Keratinocyte (primary cell): ENCODE measurements at regions not wholly inside any gene's neighbourhood (a gene's known extent, or its start where the extent isn't known, plus 50 kb on each side); places are given as distances from the start of the nearest gene placed in this dataset.

Experiments used
- DNase-seq: peaks from one replicate; pipeline ENCODE4 v3.0.0-alpha.2; 2011; ENCODE audit warnings: low read depth, missing footprints, low spot score
- FAIRE-seq: peaks from 2 replicates; lab custom pipeline; 2011; peaks lifted over from hg19 to GRCh38; lab: Jason Lieb, UNC
- H2AFZ ChIP-seq: 2 replicates; pipeline ENCODE4 v1.6.0; 2012; ENCODE audit warnings: low read length, control low read depth, inconsistent platforms; ENCODE audit not compliant: control insufficient read depth
- H3K27ac ChIP-seq: 2 replicates; pipeline ENCODE4 v1.5.1; 2011; ENCODE audit warnings: low read length; ENCODE audit not compliant: control insufficient read depth, insufficient read depth
- H3K27me3 ChIP-seq: 3 replicates; pipeline ENCODE4 v1.6.0; 2011; ENCODE audit warnings: low read length; ENCODE audit not compliant: control insufficient read depth, insufficient read depth; ENCODE audit errors: extremely low read depth
- H3K36me3 ChIP-seq, 2 experiments: 2 replicates in 1 of 2; 3 replicates in 1 of 2; pipeline ENCODE4 v1.5.1; 2011; ENCODE audit warnings: low read length in 2 of 2, mild to moderate bottlenecking in 1 of 2; ENCODE audit not compliant: control insufficient read depth in 2 of 2, insufficient read depth in 2 of 2; ENCODE audit errors: extremely low read depth in 1 of 2
- H3K4me1 ChIP-seq: 3 replicates; pipeline ENCODE4 v1.5.1; 2011; ENCODE audit warnings: low read length; ENCODE audit not compliant: control insufficient read depth, insufficient read depth; ENCODE audit errors: extremely low read depth
- H3K4me2 ChIP-seq: 3 replicates; pipeline ENCODE4 v1.6.0; 2011; ENCODE audit warnings: low read depth, low read length; ENCODE audit not compliant: control insufficient read depth, insufficient read depth; ENCODE audit errors: extremely low read depth
- H3K4me3 ChIP-seq, 3 experiments: fragments of 200-600 bp in 1 of 3; sonication (generic) in 1 of 3; 2 replicates in 2 of 3; 3 replicates in 1 of 3; pipeline ENCODE4 v1.5.1; 2011 to 2016; ENCODE audit warnings: low read length in 3 of 3, mild to moderate bottlenecking in 3 of 3, control low read depth in 2 of 3, inconsistent platforms in 1 of 3, low read depth in 1 of 3, mixed read lengths in 1 of 3, mixed run types in 1 of 3, moderate library complexity in 1 of 3; ENCODE audit not compliant: control insufficient read depth in 2 of 3, insufficient read depth in 2 of 3; ENCODE audit errors: extremely low read depth in 1 of 3
- H3K79me2 ChIP-seq: 2 replicates; pipeline ENCODE4 v1.6.0; 2012; ENCODE audit warnings: low read length; ENCODE audit not compliant: control insufficient read depth, insufficient read depth
- H3K9ac ChIP-seq: 3 replicates; pipeline ENCODE4 v1.6.0; 2011; ENCODE audit warnings: low read length; ENCODE audit not compliant: control insufficient read depth, insufficient read depth; ENCODE audit errors: extremely low read depth
- H3K9me1 ChIP-seq: 3 replicates; pipeline ENCODE4 v1.6.0; 2011; ENCODE audit warnings: low read length; ENCODE audit not compliant: control insufficient read depth, insufficient read depth; ENCODE audit errors: extremely low read depth
- H3K9me3 ChIP-seq: 2 replicates; pipeline ENCODE4 v1.5.1; 2012; ENCODE audit warnings: low read depth, low read length; ENCODE audit not compliant: control insufficient read depth
- H4K20me1 ChIP-seq: 3 replicates; pipeline ENCODE4 v1.6.0; 2011; ENCODE audit warnings: low read length; ENCODE audit not compliant: control insufficient read depth, insufficient read depth; ENCODE audit errors: extremely low read depth
- EZH2 ChIP-seq: IDR thresholded peaks from one replicate; pipeline ENCODE4 v1.6.1; 2012; ENCODE audit warnings: inconsistent platforms, mild to moderate bottlenecking, low read length, moderate library complexity
- dilution Hi-C: fragments of 300-500 bp; cut with MboI; formaldehyde crosslinking; loops from one replicate; pipeline ENCODE4 v1.7.0; 2020; ENCODE audit warnings: low sequenced_read_pairs; ENCODE audit not compliant: extremely low pct_ligation_motif_present
- TF ChIP-seq, protein P1 (sequence below), 3 experiments: IDR thresholded peaks in 1 of 3; conservative IDR thresholded peaks in 1 of 3; optimal IDR thresholded peaks in 1 of 3; 2 replicates in 2 of 3; 3 replicates in 1 of 3; pipeline versions ENCODE3 to v1.5.1; 2011; ENCODE audit warnings: low read length in 3 of 3, mild to moderate bottlenecking in 3 of 3, moderate library complexity in 2 of 3, control low read depth in 1 of 3, inconsistent platforms in 1 of 3; ENCODE audit not compliant: insufficient read depth in 2 of 3; ENCODE audit errors: extremely low read depth in 1 of 3

DNA sequence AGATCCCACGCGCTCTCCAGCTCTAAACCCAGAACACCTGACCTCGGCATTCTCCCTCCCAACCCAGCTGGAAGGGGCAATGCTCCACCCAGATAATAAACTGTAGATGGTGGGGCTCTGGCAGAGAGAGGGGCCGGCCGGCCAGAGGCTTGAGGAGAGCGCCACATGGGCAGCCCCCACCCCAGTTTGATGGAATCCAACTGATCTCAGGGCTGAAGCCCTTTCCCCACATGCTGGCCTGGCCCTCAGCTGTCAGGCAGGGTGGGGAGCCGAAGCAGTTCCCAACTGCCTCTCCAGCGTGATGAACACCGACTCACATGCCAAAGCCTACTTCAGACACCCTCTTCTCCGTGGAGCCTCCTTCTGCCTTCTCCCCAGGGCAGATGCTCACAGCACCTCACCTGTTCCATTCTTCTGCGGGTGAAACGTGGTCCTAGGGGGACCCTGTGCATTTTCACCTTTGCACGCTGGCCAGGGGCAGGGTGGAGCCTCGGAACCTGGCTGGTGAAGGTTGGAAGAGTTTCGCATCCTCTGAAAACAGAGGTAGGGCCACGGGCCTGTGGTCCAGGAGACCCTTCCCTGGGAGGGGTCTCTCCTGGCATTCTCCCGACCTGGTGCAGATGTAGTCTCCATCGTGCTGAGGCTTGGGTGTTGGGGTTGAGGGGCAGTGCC lies 65.7 kb upstream of the ZNF469 start:
- Histone ChIP-seq H3K9me3 (peaks cover 2% of the 10 kb centered on the region), H4K20me1 (no peaks in the 10 kb centered on the region), H3K27me3 (peaks cover 3% of the 10 kb centered on the region), H3K4me2 (no peak overlapping the region), H3K4me3 (no peak overlapping the region), H3K9ac (no peak overlapping the region), H3K9me1 (no peaks in the 10 kb centered on the region), H2AFZ (no peak overlapping the region), H3K27ac (no peak overlapping the region), H3K4me1 (peaks cover 14% of the 10 kb centered on the region), H3K36me3 (no peaks in the 10 kb centered on the region), H3K79me2 (no peaks in the 10 kb centered on the region)
- TF ChIP-seq, protein P1, sequence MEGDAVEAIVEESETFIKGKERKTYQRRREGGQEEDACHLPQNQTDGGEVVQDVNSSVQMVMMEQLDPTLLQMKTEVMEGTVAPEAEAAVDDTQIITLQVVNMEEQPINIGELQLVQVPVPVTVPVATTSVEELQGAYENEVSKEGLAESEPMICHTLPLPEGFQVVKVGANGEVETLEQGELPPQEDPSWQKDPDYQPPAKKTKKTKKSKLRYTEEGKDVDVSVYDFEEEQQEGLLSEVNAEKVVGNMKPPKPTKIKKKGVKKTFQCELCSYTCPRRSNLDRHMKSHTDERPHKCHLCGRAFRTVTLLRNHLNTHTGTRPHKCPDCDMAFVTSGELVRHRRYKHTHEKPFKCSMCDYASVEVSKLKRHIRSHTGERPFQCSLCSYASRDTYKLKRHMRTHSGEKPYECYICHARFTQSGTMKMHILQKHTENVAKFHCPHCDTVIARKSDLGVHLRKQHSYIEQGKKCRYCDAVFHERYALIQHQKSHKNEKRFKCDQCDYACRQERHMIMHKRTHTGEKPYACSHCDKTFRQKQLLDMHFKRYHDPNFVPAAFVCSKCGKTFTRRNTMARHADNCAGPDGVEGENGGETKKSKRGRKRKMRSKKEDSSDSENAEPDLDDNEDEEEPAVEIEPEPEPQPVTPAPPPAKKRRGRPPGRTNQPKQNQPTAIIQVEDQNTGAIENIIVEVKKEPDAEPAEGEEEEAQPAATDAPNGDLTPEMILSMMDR (optimal IDR thresholded peaks at IDR 0.05 in 1 of 3, IDR thresholded peaks at IDR 0.05 in 1 of 3, conservative IDR thresholded peaks at IDR 0.05 in 1 of 3; ENCODE audit: extremely low read depth in 1 of 3, insufficient read depth in 2 of 3, low read length in 3 of 3): no peak
- TF ChIP-seq EZH2: no peak
- dilution Hi-C loops: no loop called here
- DNase-seq: no peak
- FAIRE-seq: no peak

DNA sequence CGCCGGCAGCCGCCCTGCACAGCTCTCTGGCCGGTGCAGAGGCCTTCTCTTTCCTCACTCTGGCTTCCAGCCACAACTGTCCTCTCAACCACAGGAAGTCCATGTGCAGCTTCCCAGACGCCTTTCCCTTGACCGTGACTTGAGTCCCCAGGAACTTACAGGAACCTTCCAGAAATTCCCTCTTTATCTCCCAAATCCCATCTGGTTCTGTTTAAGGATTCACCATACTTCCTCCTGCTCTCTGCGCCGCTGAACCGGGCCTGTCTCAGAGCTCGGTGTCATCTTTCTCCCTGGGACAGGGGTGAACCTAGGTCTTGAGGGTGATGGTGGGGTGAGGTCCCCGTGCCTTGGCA lies 65.2 kb upstream of the ZNF469 start:
- no peak for FAIRE-seq
- peaks cover 3% of the 10 kb centered on the region for H3K27me3 ChIP-seq
- no peak overlapping the region for H3K4me2 ChIP-seq
- dilution Hi-C loops: no loop called here
- H2AFZ ChIP-seq: no peak overlapping the region
- H3K4me1 ChIP-seq: peaks cover 14% of the 10 kb centered on the region
- no peak overlapping the region for H3K9ac ChIP-seq
- no peaks in the 10 kb centered on the region for H3K9me3 ChIP-seq
- DNase-seq: no peak
- H3K27ac ChIP-seq: no peak overlapping the region
- H4K20me1 ChIP-seq: no peaks in the 10 kb centered on the region
- H3K4me3 ChIP-seq: no peak overlapping the region
- H3K9me1 ChIP-seq: no peaks in the 10 kb centered on the region
- TF ChIP-seq, protein P1 (optimal IDR thresholded peaks at IDR 0.05 in 1 of 3, IDR thresholded peaks at IDR 0.05 in 1 of 3, conservative IDR thresholded peaks at IDR 0.05 in 1 of 3; ENCODE audit: extremely low read depth in 1 of 3, insufficient read depth in 2 of 3, low read length in 3 of 3): no peak
- no peak for TF ChIP-seq EZH2
- H3K36me3 ChIP-seq: no peaks in the 10 kb centered on the region
- H3K79me2 ChIP-seq: no peaks in the 10 kb centered on the region
